Psoas muscle (tissue), 7 donors: ENCODE measurements at regions not wholly inside any gene's neighbourhood (a gene's known extent, or its start where the extent isn't known, plus 50 kb on each side); places are given as distances from the start of the nearest gene placed in this dataset.

ENCODE experiments used
- ATAC-seq, 4 donors: fragments of 200-7000 bp; cut with Tn5 transposase; one replicate each; pipeline ENCODE4 v1.9.1; 2020; ENCODE audit warnings: moderate library complexity in 3 of 4, mild to moderate bottlenecking in 2 of 4
- DNase-seq, 2 donors: peaks; one replicate each; pipeline ENCODE4 v3.0.0-alpha.2; 2020
- H3K27ac ChIP-seq: fragments of 200-600 bp; one replicate; pipeline ENCODE4 v1.8.0; 2022
- H3K27me3 ChIP-seq, 3 donors: fragments of 200-600 bp in 1 of 3; one replicate each; pipeline versions ENCODE4 v1.6.1 to v1.8.0; 2013 to 2022; ENCODE audit warnings: low read length in 2 of 3, mild to moderate bottlenecking in 2 of 3, moderate library complexity in 1 of 3; ENCODE audit not compliant: insufficient read depth in 3 of 3
- H3K36me3 ChIP-seq, 2 donors: fragments of 200-600 bp in 1 of 2; one replicate each; pipeline versions ENCODE4 v1.6.1 to v1.8.0; 2013 to 2022; ENCODE audit warnings: low read depth in 1 of 2, mild to moderate bottlenecking in 1 of 2, moderate library complexity in 1 of 2; ENCODE audit not compliant: insufficient read depth in 1 of 2
- H3K4me1 ChIP-seq: fragments of 200-600 bp; one replicate; pipeline ENCODE4 v1.8.0; 2022
- H3K4me3 ChIP-seq: fragments of 200-600 bp; one replicate; pipeline ENCODE4 v1.8.0; 2022; ENCODE audit warnings: mild to moderate bottlenecking
- H3K9me3 ChIP-seq: fragments of 200-600 bp; one replicate; pipeline ENCODE4 v1.8.0; 2022
- CTCF ChIP-seq: fragments of 200-600 bp; IDR thresholded peaks from one replicate; pipeline ENCODE4 v1.8.0; 2022; ENCODE audit warnings: antibody characterized with exemption
- WGBS, 3 donors: extraction: QIAGEN DNeasy Blood & Tissue Kit; methylation state at CpG; one replicate each; pipeline versions ENCODE4 v1.1.6 to v1.1.7; 2013; 5-methylcytosine and 5-hydroxymethylcytosine counted together
- intact Hi-C, 2 donors: fragments of 100-400 bp; cut with DNase I; formaldehyde crosslinking; loops; one replicate each; pipeline versions ENCODE4 v1.11.0 to v1.14.2; 2022
- donor health status: healthy with polysubstance abuse.
- donor health status: DM: no; HTN: no; CAD: no; lungs with moderate emphysema.
- donor health status: Bipolar disorder and iron deficiency.
- donor health status: healthy.
- donor health status: DM: yes; HTN: yes; CAD: no.
- donor health status: DM: no; HTN: no; CAD: no.
- donor health status: DM: yes; HTN: yes; CAD: no.

- Histone ChIP-seq H3K27me3 (no peaks in the 10 kb centered on the region), H3K4me3 (no peak overlapping the region), H3K9me3 (no peaks in the 10 kb centered on the region), H3K27ac (no peak overlapping the region), H3K4me1 (no peaks in the 10 kb centered on the region), H3K36me3 (no peaks in the 10 kb centered on the region)
- intact Hi-C loops, result no loop called here
- no peak for ATAC-seq
- WGBS, 3 donors, result 88 to 97% (median 90%) methylated on average over 2 of the region's 2 CpGs
- TF ChIP-seq CTCF, result no peak
- DNase-seq, result no peak
These were observed 1003.3 kb upstream of the SORCS1 start for GRCh38 chr10:108167766-108168165.

GRCh38 chr10:108166401-108166800, 1001.9 kb upstream of the SORCS1 start:
- no peaks in the 10 kb centered on the region for H3K27me3 ChIP-seq
- no peaks in the 10 kb centered on the region for H3K9me3 ChIP-seq
- ATAC-seq (no peak), DNase-seq (no peak)
- no peaks in the 10 kb centered on the region for H3K4me1 ChIP-seq
- TF ChIP-seq CTCF, result no peak
- 82 to 86% (median 85%) methylated on average over 7 of the region's 7 CpGs for WGBS, 3 donors
- no peak overlapping the region for H3K27ac ChIP-seq
- H3K36me3 ChIP-seq, result no peaks in the 10 kb centered on the region
- intact Hi-C loops, result no loop called here
- no peak overlapping the region for H3K4me3 ChIP-seq

- no peak for ATAC-seq
- 73 to 84% (median 77%) methylated on average over 2 of the region's 2 CpGs for WGBS, 3 donors
- intact Hi-C loops, result no loop called here
These were observed 982.8 kb upstream of the SORCS1 start for GRCh38 chr10:108147346-108147745.

GRCh38 chr10:108141064-108141463, 976.6 kb upstream of the SORCS1 start:
- Histone ChIP-seq H3K9me3 (no peaks in the 10 kb centered on the region), H3K27me3 (no peaks in the 10 kb centered on the region), H3K4me1 (no peaks in the 10 kb centered on the region), H3K4me3 (no peak overlapping the region), H3K27ac (no peak overlapping the region), H3K36me3 (no peaks in the 10 kb centered on the region)
- intact Hi-C loops, result no loop called here
- ATAC-seq (no peak), DNase-seq (no peak)
- 76 to 88% (median 85%) methylated on average over 1 of the region's 1 CpG for WGBS, 3 donors
- TF ChIP-seq CTCF, result no peak

More at GRCh38 chr10:108147346-108147745, 982.8 kb upstream of the SORCS1 start:
- no peak for TF ChIP-seq CTCF
- H3K36me3 ChIP-seq, result no peaks in the 10 kb centered on the region
- no peak overlapping the region for H3K27ac ChIP-seq
- H3K27me3 ChIP-seq, result no peaks in the 10 kb centered on the region
- no peak for DNase-seq
- no peak overlapping the region for H3K4me3 ChIP-seq
- H3K9me3 ChIP-seq, result peaks cover 16% of the 10 kb centered on the region
- no peaks in the 10 kb centered on the region for H3K4me1 ChIP-seq

GRCh38 chr10:108132303-108132702, 967.8 kb upstream of the SORCS1 start:
- intact Hi-C loops, result no loop called here
- Histone ChIP-seq H3K4me1 (no peaks in the 10 kb centered on the region), H3K27ac (no peak overlapping the region), H3K9me3 (no peaks in the 10 kb centered on the region), H3K4me3 (no peak overlapping the region), H3K27me3 (no peaks in the 10 kb centered on the region), H3K36me3 (no peaks in the 10 kb centered on the region)
- no peak for TF ChIP-seq CTCF
- DNase-seq, result no peak
- WGBS, 3 donors, result 76 to 87% (median 86%) methylated on average over 2 of the region's 2 CpGs
- no peak for ATAC-seq
